ENCODE measurements at regions not wholly inside any gene's neighbourhood (a gene's known extent, or its start where the extent isn't known, plus 50 kb on each side); places are given as distances from the start of the nearest gene placed in this dataset.

DNA sequence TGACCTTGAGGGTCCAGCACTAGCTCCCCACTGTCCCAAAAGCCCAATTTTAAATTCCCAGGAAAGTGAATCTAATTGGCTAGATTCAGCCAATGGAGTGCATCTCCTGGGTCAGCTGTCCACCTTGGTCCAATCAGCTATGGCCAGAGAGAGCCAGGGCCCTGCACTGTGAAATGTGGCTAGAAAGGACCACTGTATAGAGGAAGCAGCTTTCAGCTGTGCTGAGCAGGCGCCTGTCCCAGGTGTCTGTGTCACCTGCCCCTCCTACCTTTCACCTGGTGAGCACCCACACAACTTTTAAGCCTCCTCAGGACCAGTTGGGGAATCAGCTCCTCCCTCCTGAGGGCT lies 186.2 kb downstream of the DRD1 start:
- H3K4me3 ChIP-seq, result no peak overlapping the region
- TF ChIP-seq CTCF (IDR thresholded peaks at IDR 0.05), result no peak
- TF ChIP-seq POLR2A (IDR thresholded peaks at IDR 0.05), result no peak

GRCh38 chr5:175257128-175257846 lies 186.7 kb downstream of the DRD1 start:
- H3K4me3 ChIP-seq, result no peak overlapping the region
- H3K36me3 ChIP-seq, result no peaks in the 10 kb centered on the region
- no peak overlapping the region for H3K27ac ChIP-seq
- no peaks in the 10 kb centered on the region for H3K9me3 ChIP-seq
- TF ChIP-seq CTCF (IDR thresholded peaks at IDR 0.05) (no peak), POLR2A (IDR thresholded peaks at IDR 0.05) (no peak)
- no peak for DNase-seq
- H3K4me1 ChIP-seq, result no peaks in the 10 kb centered on the region
- no peaks in the 10 kb centered on the region for H3K27me3 ChIP-seq

More for the DNA sequence above, 186.2 kb downstream of the DRD1 start:
- DNase-seq, result no peak
- Histone ChIP-seq H3K27ac (no peak overlapping the region), H3K9me3 (no peaks in the 10 kb centered on the region), H3K27me3 (no peaks in the 10 kb centered on the region), H3K36me3 (no peaks in the 10 kb centered on the region), H3K4me1 (no peaks in the 10 kb centered on the region)

DNA sequence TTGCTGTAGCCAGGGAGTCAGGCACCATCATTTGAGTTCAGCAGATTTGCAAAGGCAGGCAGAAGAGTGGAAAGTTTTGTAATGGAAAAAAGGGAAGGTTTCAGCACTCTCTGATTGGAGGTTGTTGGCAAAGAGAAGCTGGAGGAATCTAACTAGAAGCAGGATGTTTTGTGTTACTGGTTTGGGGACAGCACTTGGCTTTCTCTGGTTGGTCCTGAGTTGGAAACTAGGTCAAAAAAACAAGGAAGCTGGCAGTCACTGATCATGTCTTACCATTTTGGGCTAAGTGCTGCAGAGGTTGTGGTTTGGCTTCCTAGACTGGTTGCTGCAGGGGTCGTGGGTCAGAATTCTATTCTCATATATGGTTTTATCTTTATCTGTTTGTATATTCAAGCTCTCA lies 189.8 kb downstream of the DRD1 start:
- Histone ChIP-seq H3K27me3 (no peaks in the 10 kb centered on the region), H3K4me1 (no peaks in the 10 kb centered on the region), H3K36me3 (no peaks in the 10 kb centered on the region), H3K27ac (peak overlapping the region in 1 of 4 donors; percentile 52), H3K4me3 (no peak overlapping the region), H3K9me3 (no peaks in the 10 kb centered on the region)
- no peak for DNase-seq
- TF ChIP-seq POLR2A (IDR thresholded peaks at IDR 0.05), result no peak
- no peak for TF ChIP-seq CTCF (IDR thresholded peaks at IDR 0.05)

DNA sequence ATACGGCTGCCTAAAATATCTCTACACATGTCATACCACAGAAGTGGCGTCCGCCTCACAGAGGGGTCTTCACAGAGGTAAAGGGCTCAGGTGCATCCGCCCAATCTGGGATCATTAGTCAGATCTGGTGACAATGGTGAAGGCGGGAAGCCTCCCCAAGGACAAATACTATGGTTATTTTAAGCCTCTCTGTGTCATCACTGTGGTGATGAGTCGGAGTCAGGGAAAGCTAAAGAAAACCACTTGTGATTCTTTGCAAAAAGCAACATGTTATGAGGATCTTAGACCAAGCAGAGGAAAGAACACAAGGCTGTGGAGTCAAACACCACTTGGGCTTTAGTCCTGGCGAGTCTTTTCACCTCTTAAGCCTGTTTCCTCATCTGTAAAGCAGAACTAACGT lies 190.4 kb downstream of the DRD1 start:
- peak overlapping the region in 2 of 4 donors; percentile 52 for H3K27ac ChIP-seq
- no peaks in the 10 kb centered on the region for H3K36me3 ChIP-seq
- H3K9me3 ChIP-seq, result no peaks in the 10 kb centered on the region
- H3K4me3 ChIP-seq, result no peak overlapping the region
- no peaks in the 10 kb centered on the region for H3K27me3 ChIP-seq
- DNase-seq, result no peak
- no peak for TF ChIP-seq POLR2A (IDR thresholded peaks at IDR 0.05)
- TF ChIP-seq CTCF (IDR thresholded peaks at IDR 0.05), result no peak
- no peaks in the 10 kb centered on the region for H3K4me1 ChIP-seq

DNA sequence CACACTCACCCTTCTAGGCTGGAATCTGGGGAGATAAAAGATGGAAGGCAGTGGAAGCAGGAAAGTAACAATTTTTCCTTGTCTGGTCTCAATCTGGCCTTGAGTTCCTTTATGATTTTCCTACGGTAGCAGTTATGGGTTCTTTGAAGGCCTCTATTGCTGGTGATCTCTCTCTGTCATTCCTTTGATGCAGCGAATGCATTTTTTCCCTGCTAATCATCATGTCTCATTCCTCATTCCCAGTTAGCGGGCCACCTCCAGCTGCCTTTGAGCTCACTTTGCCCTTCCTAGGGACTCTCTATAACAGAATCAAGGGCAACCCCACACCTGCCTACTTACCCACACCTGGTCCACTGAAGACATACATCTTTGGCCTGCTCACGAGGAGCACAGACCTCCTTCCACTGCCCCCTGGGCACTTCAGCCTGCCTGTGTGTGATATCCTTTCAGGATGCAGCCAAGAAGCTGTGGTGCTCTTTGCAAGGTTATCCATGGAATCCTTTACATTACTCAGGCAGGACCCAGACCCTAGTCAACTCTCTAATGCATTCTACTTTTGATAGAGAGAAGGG lies 191.7 kb downstream of the DRD1 start:
- Histone ChIP-seq H3K4me1 (no peaks in the 10 kb centered on the region), H3K9me3 (no peaks in the 10 kb centered on the region), H3K36me3 (no peaks in the 10 kb centered on the region), H3K4me3 (no peak overlapping the region), H3K27me3 (no peaks in the 10 kb centered on the region), H3K27ac (no peak overlapping the region)
- TF ChIP-seq CTCF (IDR thresholded peaks at IDR 0.05) (no peak), POLR2A (IDR thresholded peaks at IDR 0.05) (no peak)
- DNase-seq, result no peak

Measured in Peyer's patch (tissue), 4 donors.